Skeletal muscle tissue (tissue), 3 donors: ENCODE measurements at regions not wholly inside any gene's neighbourhood (a gene's known extent, or its start where the extent isn't known, plus 50 kb on each side); places are given as distances from the start of the nearest gene placed in this dataset.

Experiments used
- H3K27ac ChIP-seq: one replicate; pipeline ENCODE4 v1.7.0; 2013; ENCODE audit warnings: mild to moderate bottlenecking, low read depth, low read length, inconsistent platforms
- H3K27me3 ChIP-seq, 3 donors: one replicate each; pipeline ENCODE4 v1.7.0; 2013; ENCODE audit warnings: low read length in 3 of 3; ENCODE audit not compliant: control insufficient read depth in 3 of 3, insufficient read depth in 3 of 3
- H3K36me3 ChIP-seq, 3 donors: one replicate each; pipeline ENCODE4 v1.7.0; 2013; ENCODE audit warnings: low read length in 3 of 3; ENCODE audit not compliant: control insufficient read depth in 3 of 3, insufficient read depth in 3 of 3
- H3K4me1 ChIP-seq, 3 donors: one replicate each; pipeline ENCODE4 v1.7.0; 2013; ENCODE audit warnings: low read length in 3 of 3, mild to moderate bottlenecking in 3 of 3; ENCODE audit not compliant: control insufficient read depth in 3 of 3, insufficient read depth in 3 of 3
- H3K4me3 ChIP-seq, 3 donors: one replicate each; pipeline ENCODE4 v1.7.0; 2013; ENCODE audit warnings: low read length in 3 of 3
- H3K9ac ChIP-seq, 3 donors: one replicate each; pipeline ENCODE4 v1.7.0; 2013; ENCODE audit warnings: low read length in 3 of 3, mild to moderate bottlenecking in 3 of 3, moderate library complexity in 2 of 3, low read depth in 1 of 3
- H3K9me3 ChIP-seq, 3 donors: one replicate each; pipeline ENCODE4 v1.7.0; 2013; ENCODE audit warnings: low read length in 3 of 3; ENCODE audit not compliant: control insufficient read depth in 3 of 3
- donor health status: Osteomylitis.

DNA sequence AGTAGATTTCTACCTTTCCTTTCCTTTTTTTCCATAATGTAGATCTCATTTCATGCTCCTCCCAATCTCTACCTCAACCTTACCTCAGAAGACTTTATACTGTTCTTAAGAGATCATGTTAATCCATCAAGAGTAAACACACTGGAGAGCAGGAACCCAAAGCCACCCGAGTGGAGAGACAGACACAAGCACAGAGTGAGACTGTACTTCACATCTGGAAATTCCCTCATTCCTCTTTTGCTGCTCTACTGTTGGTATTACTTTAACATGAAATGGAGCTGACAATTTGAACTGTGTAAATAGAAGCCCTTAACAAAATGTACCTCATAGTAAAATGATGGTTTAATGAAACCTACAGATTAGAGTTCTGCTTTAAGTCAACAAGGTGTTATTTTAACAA lies 105.7 kb upstream of the RASGEF1B start:
- Histone ChIP-seq H3K4me1 (no peaks in the 10 kb centered on the region), H3K27me3 (no peaks in the 10 kb centered on the region), H3K9me3 (no peaks in the 10 kb centered on the region), H3K9ac (no peak overlapping the region), H3K4me3 (no peak overlapping the region), H3K36me3 (no peaks in the 10 kb centered on the region), H3K27ac (no peak overlapping the region)

DNA sequence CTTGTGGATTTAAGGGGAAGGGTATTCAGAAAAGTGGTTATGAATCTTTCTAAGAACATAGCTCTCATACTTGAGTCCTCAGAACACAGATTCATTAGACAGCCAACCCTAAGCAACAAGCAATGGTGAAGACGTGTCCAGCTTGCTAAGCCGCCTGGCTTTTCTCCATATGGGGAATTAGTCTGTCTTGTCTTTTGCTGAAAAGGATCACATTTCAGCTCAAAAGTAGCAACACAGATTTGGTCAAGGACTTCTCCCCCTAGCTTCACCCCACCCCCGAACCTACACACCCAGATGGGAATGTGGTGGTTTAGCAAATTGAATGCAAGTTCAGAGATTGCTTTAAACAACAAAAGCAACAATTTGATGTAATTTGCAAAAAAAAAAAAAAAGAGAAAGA lies 103.3 kb upstream of the RASGEF1B start:
- Histone ChIP-seq H3K36me3 (no peaks in the 10 kb centered on the region), H3K4me3 (no peak overlapping the region), H3K27me3 (no peaks in the 10 kb centered on the region), H3K9ac (no peak overlapping the region), H3K4me1 (no peaks in the 10 kb centered on the region), H3K27ac (no peak overlapping the region), H3K9me3 (no peaks in the 10 kb centered on the region)

DNA sequence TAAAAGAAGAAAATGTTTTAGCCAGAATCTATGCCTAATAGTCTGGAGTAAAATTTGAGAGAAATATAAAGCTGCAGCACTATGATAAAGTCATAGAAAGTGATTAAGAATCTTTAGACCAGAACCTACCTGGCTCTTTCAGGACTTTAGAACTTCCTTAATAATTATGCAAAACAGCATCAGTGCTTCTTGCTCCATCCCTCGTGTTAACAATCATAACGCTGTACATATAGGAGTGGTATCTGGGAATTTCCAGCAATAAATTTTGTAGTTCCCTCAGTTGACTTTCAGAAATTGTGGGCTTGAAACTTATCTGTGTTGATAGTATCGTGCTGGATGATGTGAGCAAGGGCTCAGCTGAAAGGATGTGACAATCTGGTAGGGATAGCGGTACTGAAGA lies 102.1 kb upstream of the RASGEF1B start:
- Histone ChIP-seq H3K27me3 (no peaks in the 10 kb centered on the region), H3K4me1 (no peaks in the 10 kb centered on the region), H3K9me3 (no peaks in the 10 kb centered on the region), H3K4me3 (no peak overlapping the region), H3K9ac (no peak overlapping the region), H3K27ac (no peak overlapping the region), H3K36me3 (no peaks in the 10 kb centered on the region)

DNA sequence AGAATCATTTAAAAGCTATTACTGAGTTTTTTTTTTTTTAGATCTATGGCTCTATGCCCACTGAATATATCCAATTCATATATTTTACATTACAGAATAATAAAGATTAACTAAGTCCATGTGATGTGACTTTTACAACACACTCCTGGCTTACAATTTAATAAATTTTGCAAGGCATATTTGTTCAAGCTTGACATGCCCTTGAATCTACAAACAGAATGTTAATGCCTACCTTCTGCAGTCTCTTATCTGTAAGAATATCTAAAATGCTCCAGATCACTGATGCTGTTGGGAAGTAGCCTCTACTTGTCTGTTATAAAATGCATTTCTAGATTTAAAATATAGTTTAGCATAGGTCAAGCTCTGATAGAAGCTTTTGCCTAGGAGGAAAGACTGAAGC lies 100.7 kb upstream of the RASGEF1B start:
- Histone ChIP-seq H3K27me3 (no peaks in the 10 kb centered on the region), H3K9me3 (no peaks in the 10 kb centered on the region), H3K27ac (no peak overlapping the region), H3K36me3 (no peaks in the 10 kb centered on the region), H3K4me1 (no peaks in the 10 kb centered on the region), H3K4me3 (no peak overlapping the region), H3K9ac (no peak overlapping the region)

DNA sequence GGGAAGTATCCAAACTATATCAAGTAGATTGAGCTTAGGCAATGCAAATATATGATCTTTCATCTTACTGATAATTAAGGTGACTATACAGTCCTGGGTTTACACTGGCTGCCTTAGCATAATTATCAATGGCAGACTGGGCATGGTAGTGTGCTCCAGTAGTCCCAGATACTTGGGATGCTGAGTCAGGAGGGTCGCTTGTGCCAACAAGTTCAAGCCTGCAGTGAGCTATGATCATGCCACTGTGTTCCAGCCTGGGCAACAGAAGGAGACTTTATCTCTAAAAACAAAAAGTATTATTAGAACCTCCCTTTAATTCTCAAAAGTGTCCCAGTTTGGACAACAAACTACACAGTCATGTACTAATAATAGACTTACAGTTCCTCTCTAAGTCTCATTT lies 99.4 kb upstream of the RASGEF1B start:
- Histone ChIP-seq H3K9me3 (no peaks in the 10 kb centered on the region), H3K36me3 (no peaks in the 10 kb centered on the region), H3K27me3 (no peaks in the 10 kb centered on the region), H3K4me1 (no peaks in the 10 kb centered on the region), H3K9ac (no peak overlapping the region), H3K4me3 (no peak overlapping the region), H3K27ac (no peak overlapping the region)

DNA sequence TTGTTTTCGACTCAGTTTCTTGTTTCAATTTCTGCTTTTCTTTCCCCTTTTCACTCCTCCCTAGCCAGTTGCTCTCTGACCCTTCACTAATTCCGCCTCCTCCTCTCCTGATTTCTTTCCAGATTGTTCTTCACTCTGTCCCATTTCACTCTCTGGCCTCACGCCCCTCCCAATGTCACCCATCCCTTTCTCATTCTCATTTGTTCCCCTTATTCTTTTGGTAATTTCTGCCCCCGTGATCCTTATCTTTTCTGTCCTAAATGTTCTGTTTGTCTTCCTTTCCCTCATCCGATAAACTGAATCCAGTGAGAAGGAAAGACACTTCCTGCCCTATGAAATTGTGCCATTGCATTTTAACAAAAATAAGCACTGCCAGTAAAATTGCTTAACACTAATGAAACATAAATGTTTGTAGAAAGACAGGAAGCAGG lies 94.5 kb upstream of the RASGEF1B start:
- Histone ChIP-seq H3K4me3 (peak overlapping the region in 2 of 3 donors; percentile 25 to 64), H3K27me3 (no peaks in the 10 kb centered on the region), H3K9me3 (no peaks in the 10 kb centered on the region), H3K4me1 (peaks cover 0 to 4% (median 4%) of the 10 kb centered on the region in 3 donors), H3K27ac (peak overlapping the region; percentile 82), H3K9ac (peak overlapping the region in 1 of 3 donors; percentile 29), H3K36me3 (no peaks in the 10 kb centered on the region)

DNA sequence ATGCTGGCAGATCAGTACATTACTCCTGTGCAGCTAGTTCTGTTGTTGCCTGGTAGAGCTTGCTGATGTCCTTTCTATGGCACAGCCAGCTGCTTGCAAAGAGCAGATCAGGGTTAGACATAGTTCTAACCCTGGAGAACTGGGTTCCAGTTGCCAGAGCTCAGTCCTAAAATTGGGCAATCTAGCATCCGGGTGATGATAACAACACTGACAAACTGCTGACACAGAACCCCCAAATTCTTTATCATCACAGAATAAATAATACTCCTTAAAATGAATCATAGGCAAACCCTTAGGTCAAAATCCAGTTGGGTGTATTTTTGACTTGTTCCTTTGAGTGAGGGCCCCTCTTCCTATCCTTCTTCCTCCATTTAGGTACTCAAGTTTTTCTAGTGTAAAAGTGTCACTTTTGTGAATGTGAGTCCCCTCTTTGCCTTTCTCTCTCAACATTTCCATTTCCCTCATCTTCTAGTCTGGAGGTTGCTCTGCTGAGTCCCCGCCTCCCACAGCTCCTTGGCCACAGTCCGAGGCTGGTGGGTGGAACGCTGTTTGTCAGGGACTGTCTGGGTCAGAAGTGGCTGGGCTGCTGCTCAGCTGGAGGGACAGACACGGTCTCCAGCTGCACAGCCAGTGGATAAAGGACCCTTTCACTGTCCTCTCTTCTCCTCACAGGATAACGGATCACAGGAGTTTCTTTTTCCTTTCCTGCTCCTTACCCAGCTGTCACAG lies 93.6 kb upstream of the RASGEF1B start:
- peak overlapping the region; percentile 25 to 64 (median 48) for H3K4me3 ChIP-seq
- H3K9ac ChIP-seq, result no peak overlapping the region
- H3K36me3 ChIP-seq, result no peaks in the 10 kb centered on the region
- H3K4me1 ChIP-seq, result peaks cover 0 to 4% (median 4%) of the 10 kb centered on the region in 3 donors
- no peaks in the 10 kb centered on the region for H3K27me3 ChIP-seq
- peak overlapping the region; percentile 82 for H3K27ac ChIP-seq
- no peaks in the 10 kb centered on the region for H3K9me3 ChIP-seq

DNA sequence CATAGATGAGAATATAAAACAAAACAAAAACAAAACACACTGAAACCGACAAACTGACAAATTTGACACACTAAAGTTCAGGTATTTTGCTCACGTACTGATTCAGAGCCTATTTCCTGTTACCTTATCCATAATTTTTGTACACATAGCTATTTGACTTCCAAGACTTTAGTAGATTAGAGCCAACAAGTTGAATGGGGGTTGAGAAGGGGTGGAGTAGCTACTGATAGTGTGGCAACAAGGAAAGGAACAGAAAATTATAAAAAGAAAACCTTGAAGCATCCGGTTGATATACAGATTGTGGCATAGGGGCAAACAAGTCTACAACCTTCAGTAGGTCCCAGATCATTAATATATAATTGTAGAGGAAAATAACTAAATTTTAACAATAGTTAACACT lies 92.3 kb upstream of the RASGEF1B start:
- H3K27me3 ChIP-seq, result no peaks in the 10 kb centered on the region
- H3K27ac ChIP-seq, result no peak overlapping the region
- H3K36me3 ChIP-seq, result no peaks in the 10 kb centered on the region
- H3K4me3 ChIP-seq, result no peak overlapping the region
- H3K4me1 ChIP-seq, result peaks cover 0 to 4% (median 4%) of the 10 kb centered on the region in 3 donors
- no peaks in the 10 kb centered on the region for H3K9me3 ChIP-seq
- H3K9ac ChIP-seq, result no peak overlapping the region

DNA sequence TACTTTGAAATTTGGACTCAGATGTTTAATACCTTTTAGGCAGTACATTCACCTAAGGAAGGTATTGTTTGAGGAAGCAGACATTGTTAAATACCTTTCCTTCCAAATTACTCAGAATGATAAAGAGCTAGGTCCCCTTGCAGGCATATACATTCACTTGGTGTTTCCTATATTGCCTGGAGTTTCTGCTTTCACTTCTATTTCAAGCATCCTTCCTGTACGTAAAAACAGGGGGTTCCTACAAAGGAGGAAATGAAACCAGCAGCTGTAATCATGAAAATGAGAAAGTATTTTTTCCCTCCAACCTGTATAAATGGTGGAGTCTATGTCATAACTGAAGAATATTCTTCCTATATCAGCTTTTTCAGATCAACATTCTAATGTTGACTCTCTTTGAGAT lies 90.4 kb upstream of the RASGEF1B start:
- H3K9ac ChIP-seq, result no peak overlapping the region
- H3K9me3 ChIP-seq, result no peaks in the 10 kb centered on the region
- no peak overlapping the region for H3K4me3 ChIP-seq
- no peak overlapping the region for H3K27ac ChIP-seq
- H3K36me3 ChIP-seq, result no peaks in the 10 kb centered on the region
- H3K4me1 ChIP-seq, result peaks cover 0 to 4% (median 4%) of the 10 kb centered on the region in 3 donors
- peaks cover 0 to 2% (median 0%) of the 10 kb centered on the region in 3 donors for H3K27me3 ChIP-seq

DNA sequence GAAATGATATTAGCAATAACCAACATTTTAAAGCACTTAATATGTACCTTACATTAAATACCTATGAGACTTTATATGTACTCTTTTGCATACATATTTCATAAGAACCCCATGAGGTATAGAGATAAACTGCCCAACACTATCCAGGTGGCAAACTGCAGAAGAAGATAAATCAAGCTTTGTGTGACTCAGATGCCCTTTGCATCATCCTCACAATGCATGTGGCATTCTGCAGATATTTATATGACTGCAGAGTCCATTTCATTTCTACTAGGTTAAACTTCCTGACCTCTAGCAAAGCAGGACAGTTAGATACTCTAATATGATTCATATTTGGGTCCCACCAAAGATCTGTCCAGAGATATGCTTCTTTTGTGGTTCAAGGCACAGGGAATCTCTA lies 85.6 kb upstream of the RASGEF1B start:
- H3K27me3 ChIP-seq, result peaks cover 0 to 2% (median 0%) of the 10 kb centered on the region in 3 donors
- H3K27ac ChIP-seq, result no peak overlapping the region
- no peaks in the 10 kb centered on the region for H3K9me3 ChIP-seq
- H3K36me3 ChIP-seq, result no peaks in the 10 kb centered on the region
- H3K9ac ChIP-seq, result no peak overlapping the region
- H3K4me1 ChIP-seq, result no peaks in the 10 kb centered on the region
- no peak overlapping the region for H3K4me3 ChIP-seq
